ENCODE measurements at regions not wholly inside any gene's neighbourhood (a gene's known extent, or its start where the extent isn't known, plus 50 kb on each side); places are given as distances from the start of the nearest gene placed in this dataset.

DNA sequence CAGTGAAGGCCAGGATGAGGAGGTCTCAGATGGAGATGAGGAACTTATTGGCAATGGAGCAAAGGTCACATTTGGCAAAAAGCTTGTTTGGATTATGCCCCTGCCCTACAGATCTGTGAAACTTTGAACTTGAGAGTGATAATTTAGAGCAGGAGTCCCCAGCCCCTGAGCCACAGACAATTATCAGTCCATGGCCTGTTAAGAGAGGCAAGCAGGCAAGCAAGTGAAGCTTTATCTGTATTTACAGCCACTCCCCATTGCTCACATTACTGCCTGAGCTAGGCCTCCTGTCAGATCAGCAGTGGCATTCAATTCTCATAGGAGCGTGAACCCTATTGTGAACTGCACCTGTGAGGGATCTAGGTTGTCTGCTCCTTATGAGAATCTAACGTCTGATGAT lies 1076.9 kb upstream of the TENM4 start:
- no peak for TF ChIP-seq POLR2A (IDR thresholded peaks at IDR 0.05)
- TF ChIP-seq, protein P1, sequence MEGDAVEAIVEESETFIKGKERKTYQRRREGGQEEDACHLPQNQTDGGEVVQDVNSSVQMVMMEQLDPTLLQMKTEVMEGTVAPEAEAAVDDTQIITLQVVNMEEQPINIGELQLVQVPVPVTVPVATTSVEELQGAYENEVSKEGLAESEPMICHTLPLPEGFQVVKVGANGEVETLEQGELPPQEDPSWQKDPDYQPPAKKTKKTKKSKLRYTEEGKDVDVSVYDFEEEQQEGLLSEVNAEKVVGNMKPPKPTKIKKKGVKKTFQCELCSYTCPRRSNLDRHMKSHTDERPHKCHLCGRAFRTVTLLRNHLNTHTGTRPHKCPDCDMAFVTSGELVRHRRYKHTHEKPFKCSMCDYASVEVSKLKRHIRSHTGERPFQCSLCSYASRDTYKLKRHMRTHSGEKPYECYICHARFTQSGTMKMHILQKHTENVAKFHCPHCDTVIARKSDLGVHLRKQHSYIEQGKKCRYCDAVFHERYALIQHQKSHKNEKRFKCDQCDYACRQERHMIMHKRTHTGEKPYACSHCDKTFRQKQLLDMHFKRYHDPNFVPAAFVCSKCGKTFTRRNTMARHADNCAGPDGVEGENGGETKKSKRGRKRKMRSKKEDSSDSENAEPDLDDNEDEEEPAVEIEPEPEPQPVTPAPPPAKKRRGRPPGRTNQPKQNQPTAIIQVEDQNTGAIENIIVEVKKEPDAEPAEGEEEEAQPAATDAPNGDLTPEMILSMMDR (IDR thresholded peaks at IDR 0.05) = no peak

Measured in heart left ventricle (tissue), 13 donors.